H1 (cell line): ENCODE measurements at regions not wholly inside any gene's neighbourhood (a gene's known extent, or its start where the extent isn't known, plus 50 kb on each side); places are given as distances from the start of the nearest gene placed in this dataset.

Source experiments
- BRCA1 ChIP-seq: IDR thresholded peaks from 2 replicates; pipeline ENCODE4 v1.6.1; 2012; ENCODE audit warnings: low read depth, low read length, improper control_type of control experiment
- CTCF ChIP-seq, 3 experiments: IDR thresholded peaks; 1 replicate in 2 of 3; 2 replicates in 1 of 3; pipeline versions ENCODE4 v1.5.1 to v1.6.1; 2011; ENCODE audit warnings: low read length in 3 of 3, mild to moderate bottlenecking in 3 of 3, inconsistent platforms in 2 of 3, low read depth in 1 of 3, moderate library complexity in 1 of 3; ENCODE audit not compliant: insufficient read depth in 1 of 3; ENCODE audit errors: control extremely low read depth in 1 of 3
- GTF2F1 ChIP-seq: IDR thresholded peaks from 2 replicates; pipeline ENCODE4 v1.6.1; 2012; ENCODE audit warnings: low read depth, low read length, improper control_type of control experiment, borderline replicate concordance
- HDAC6 ChIP-seq: IDR thresholded peaks from one replicate; pipeline ENCODE4 v1.7.1; 2012; ENCODE audit warnings: low read depth, mild to moderate bottlenecking, inconsistent platforms, low read length, moderate library complexity
- NRF1 ChIP-seq: IDR thresholded peaks from 2 replicates; pipeline ENCODE4 v1.6.1; 2011; ENCODE audit warnings: mild to moderate bottlenecking, low read depth, low read length, improper control_type of control experiment
- POLR2A ChIP-seq, 2 experiments: IDR thresholded peaks; 1 replicate in 1 of 2; 2 replicates in 1 of 2; pipeline ENCODE4 v1.6.1; 2011; ENCODE audit warnings: low read depth in 2 of 2, low read length in 2 of 2, mild to moderate bottlenecking in 2 of 2; ENCODE audit errors: control extremely low read depth in 1 of 2
- POLR2AphosphoS5 ChIP-seq: IDR thresholded peaks from 2 replicates; pipeline ENCODE4 v1.6.1; 2011; ENCODE audit warnings: low read depth, low read length
- POU5F1 ChIP-seq: IDR thresholded peaks from 2 replicates; pipeline ENCODE4 v1.6.1; 2011; ENCODE audit warnings: low read depth, mild to moderate bottlenecking, low read length, moderate library complexity
- RAD21 ChIP-seq, 2 experiments: IDR thresholded peaks in 1 of 2; conservative IDR thresholded peaks in 1 of 2; 2 replicates each; pipeline ENCODE4 v1.6.1; 2011; ENCODE audit warnings: low read depth in 2 of 2, low read length in 2 of 2, improper control_type of control experiment in 1 of 2, inconsistent platforms in 1 of 2, mild to moderate bottlenecking in 1 of 2, moderate library complexity in 1 of 2
- RFX5 ChIP-seq: IDR thresholded peaks from 2 replicates; pipeline ENCODE4 v1.6.1; 2011; ENCODE audit warnings: low read depth, low read length, improper control_type of control experiment, borderline replicate concordance
- TEAD4 ChIP-seq: IDR thresholded peaks from 2 replicates; pipeline ENCODE4 v1.6.1; 2012; ENCODE audit warnings: low read depth, low read length, inconsistent platforms, mixed read lengths
- ZNF274 ChIP-seq: IDR thresholded peaks from 2 replicates; pipeline ENCODE4 v1.7.0; 2012; ENCODE audit warnings: low read length, borderline replicate concordance; ENCODE audit errors: extremely low read depth

- TF ChIP-seq GTF2F1: no peak
- TF ChIP-seq POLR2A (IDR thresholded peaks at IDR 0.05; ENCODE audit: control extremely low read depth in 1 of 2, low read depth in 2 of 2, low read length in 2 of 2): no peak
- TF ChIP-seq RAD21 (IDR thresholded peaks at IDR 0.05 in 1 of 2, conservative IDR thresholded peaks at IDR 0.05 in 1 of 2; ENCODE audit: low read depth in 2 of 2, low read length in 2 of 2): no peak
- TF ChIP-seq POU5F1: no peak
- no peak for TF ChIP-seq HDAC6
- no peak for TF ChIP-seq BRCA1
- TF ChIP-seq RFX5: no peak
- TF ChIP-seq CTCF (IDR thresholded peaks at IDR 0.05; ENCODE audit: control extremely low read depth in 1 of 3, insufficient read depth in 1 of 3, low read depth in 1 of 3, low read length in 3 of 3): no peak
- no peak for TF ChIP-seq NRF1
- TF ChIP-seq POLR2AphosphoS5: no peak
- TF ChIP-seq ZNF274: no peak
- no peak for TF ChIP-seq TEAD4
Measured at GRCh38 chr2:236496340-236496739, 73.3 kb upstream of the ACKR3 start.
